Loucy (cell line): ENCODE measurements at regions not wholly inside any gene's neighbourhood (a gene's known extent, or its start where the extent isn't known, plus 50 kb on each side); places are given as distances from the start of the nearest gene placed in this dataset.

Experiments
- H2AFZ ChIP-seq: fragments of 200-600 bp; sonication (generic); 2 replicates; pipeline ENCODE4 v1.6.0; 2016; ENCODE audit warnings: antibody characterized with exemption, mild to moderate bottlenecking, low read length, moderate library complexity
- H3F3A ChIP-seq: fragments of 200-600 bp; 2 replicates; pipeline ENCODE4 v1.6.0; 2016; ENCODE audit warnings: antibody characterized with exemption, low read depth, mild to moderate bottlenecking
- H3K27me3 ChIP-seq: fragments of 200-600 bp; sonication (generic); 2 replicates; pipeline ENCODE4 v1.6.1; 2014; ENCODE audit warnings: low read length, mild to moderate bottlenecking; ENCODE audit not compliant: insufficient read depth, poor library complexity, severe bottlenecking
- H3K36me3 ChIP-seq: fragments of 200-600 bp; sonication (generic); 2 replicates; pipeline ENCODE4 v1.6.1; 2016; ENCODE audit warnings: low read length; ENCODE audit not compliant: insufficient read depth
- H3K4me1 ChIP-seq: fragments of 200-600 bp; sonication (generic); 2 replicates; pipeline ENCODE4 v1.5.1; 2014; ENCODE audit warnings: low read length, mild to moderate bottlenecking; ENCODE audit not compliant: insufficient read depth, poor library complexity, severe bottlenecking
- H3K4me2 ChIP-seq: fragments of 200-600 bp; sonication (generic); 2 replicates; pipeline ENCODE4 v1.6.0; 2014; ENCODE audit warnings: antibody characterized with exemption, low read length, low read depth, mild to moderate bottlenecking; ENCODE audit not compliant: poor library complexity, severe bottlenecking
- H3K4me3 ChIP-seq: fragments of 200-600 bp; sonication (generic); 2 replicates; pipeline ENCODE4 v1.5.1; 2014; ENCODE audit warnings: low read length, mild to moderate bottlenecking, mixed read lengths; ENCODE audit not compliant: poor library complexity, severe bottlenecking
- H3K79me2 ChIP-seq: fragments of 200-600 bp; sonication (generic); 2 replicates; pipeline ENCODE4 v1.6.1; 2014; ENCODE audit warnings: low read length; ENCODE audit not compliant: insufficient read depth
- H3K9ac ChIP-seq: fragments of 200-600 bp; sonication (generic); 2 replicates; pipeline ENCODE4 v1.6.0; 2014; ENCODE audit warnings: mild to moderate bottlenecking, low read depth, low read length, moderate library complexity; ENCODE audit not compliant: poor library complexity, severe bottlenecking
- H3K9me2 ChIP-seq: fragments of 200-600 bp; sonication (generic); replicated peaks from 2 replicates; pipeline ENCODE4 v1.6.1; 2016; ENCODE audit warnings: low read depth, low read length, mixed read lengths
- H3K9me3 ChIP-seq: fragments of 200-600 bp; sonication (generic); 2 replicates; pipeline ENCODE4 v1.6.1; 2014; ENCODE audit warnings: mild to moderate bottlenecking, antibody characterized with exemption, low read length, low read depth; ENCODE audit not compliant: insufficient read depth
- H4K20me1 ChIP-seq: fragments of 200-600 bp; sonication (generic); 2 replicates; pipeline ENCODE4 v1.6.0; 2014; ENCODE audit warnings: antibody characterized with exemption, low read length, mild to moderate bottlenecking; ENCODE audit not compliant: insufficient read depth, poor library complexity, severe bottlenecking
- EZH2phosphoT487 ChIP-seq: fragments of 200-600 bp; IDR thresholded peaks from 2 replicates; pipeline ENCODE4 v1.6.1; 2018; ENCODE audit warnings: antibody characterized with exemption, mild to moderate bottlenecking, moderate library complexity, borderline replicate concordance
- TF ChIP-seq, protein P1 (sequence below): fragments of 200-600 bp; sonication (generic); conservative IDR thresholded peaks from 2 replicates; pipeline ENCODE4 v1.5.1; 2014; ENCODE audit warnings: mild to moderate bottlenecking, antibody characterized with exemption, low read length

DNA sequence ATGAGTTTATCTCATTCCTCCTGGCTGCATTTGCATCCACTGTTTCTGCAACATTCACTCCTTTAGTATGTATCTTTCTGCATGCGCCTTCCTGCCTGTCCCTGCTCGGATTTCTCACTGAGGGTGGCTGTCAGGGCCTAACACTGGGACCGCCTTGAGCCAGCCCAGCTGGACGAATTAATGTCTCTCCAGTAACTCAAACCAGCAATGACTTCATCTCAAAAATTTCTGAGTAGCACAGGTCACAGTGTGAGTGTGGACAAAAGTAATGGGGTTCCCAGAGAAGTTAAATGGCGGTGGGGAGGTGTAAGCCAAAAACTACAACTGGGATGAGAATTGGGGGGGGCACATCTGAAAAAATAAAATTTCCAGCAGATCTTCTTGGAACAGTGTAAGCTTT, 444.0 kb upstream of the MGMT start:
- no peaks in the 10 kb centered on the region for H3K79me2 ChIP-seq
- H3K36me3 ChIP-seq: no peaks in the 10 kb centered on the region
- no peaks in the 10 kb centered on the region for H4K20me1 ChIP-seq
- TF ChIP-seq, protein P1, sequence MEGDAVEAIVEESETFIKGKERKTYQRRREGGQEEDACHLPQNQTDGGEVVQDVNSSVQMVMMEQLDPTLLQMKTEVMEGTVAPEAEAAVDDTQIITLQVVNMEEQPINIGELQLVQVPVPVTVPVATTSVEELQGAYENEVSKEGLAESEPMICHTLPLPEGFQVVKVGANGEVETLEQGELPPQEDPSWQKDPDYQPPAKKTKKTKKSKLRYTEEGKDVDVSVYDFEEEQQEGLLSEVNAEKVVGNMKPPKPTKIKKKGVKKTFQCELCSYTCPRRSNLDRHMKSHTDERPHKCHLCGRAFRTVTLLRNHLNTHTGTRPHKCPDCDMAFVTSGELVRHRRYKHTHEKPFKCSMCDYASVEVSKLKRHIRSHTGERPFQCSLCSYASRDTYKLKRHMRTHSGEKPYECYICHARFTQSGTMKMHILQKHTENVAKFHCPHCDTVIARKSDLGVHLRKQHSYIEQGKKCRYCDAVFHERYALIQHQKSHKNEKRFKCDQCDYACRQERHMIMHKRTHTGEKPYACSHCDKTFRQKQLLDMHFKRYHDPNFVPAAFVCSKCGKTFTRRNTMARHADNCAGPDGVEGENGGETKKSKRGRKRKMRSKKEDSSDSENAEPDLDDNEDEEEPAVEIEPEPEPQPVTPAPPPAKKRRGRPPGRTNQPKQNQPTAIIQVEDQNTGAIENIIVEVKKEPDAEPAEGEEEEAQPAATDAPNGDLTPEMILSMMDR: no peak
- TF ChIP-seq EZH2phosphoT487: no peak
- no peaks in the 10 kb centered on the region for H3F3A ChIP-seq
- H3K9me3 ChIP-seq: no peaks in the 10 kb centered on the region
- H2AFZ ChIP-seq: no peak overlapping the region
- H3K9ac ChIP-seq: no peak overlapping the region
- H3K4me1 ChIP-seq: peaks cover 3% of the 10 kb centered on the region
- H3K4me2 ChIP-seq: no peak overlapping the region
- no peaks in the 10 kb centered on the region for H3K27me3 ChIP-seq
- no peak overlapping the region for H3K4me3 ChIP-seq
- no peaks in the 10 kb centered on the region for H3K9me2 ChIP-seq

DNA sequence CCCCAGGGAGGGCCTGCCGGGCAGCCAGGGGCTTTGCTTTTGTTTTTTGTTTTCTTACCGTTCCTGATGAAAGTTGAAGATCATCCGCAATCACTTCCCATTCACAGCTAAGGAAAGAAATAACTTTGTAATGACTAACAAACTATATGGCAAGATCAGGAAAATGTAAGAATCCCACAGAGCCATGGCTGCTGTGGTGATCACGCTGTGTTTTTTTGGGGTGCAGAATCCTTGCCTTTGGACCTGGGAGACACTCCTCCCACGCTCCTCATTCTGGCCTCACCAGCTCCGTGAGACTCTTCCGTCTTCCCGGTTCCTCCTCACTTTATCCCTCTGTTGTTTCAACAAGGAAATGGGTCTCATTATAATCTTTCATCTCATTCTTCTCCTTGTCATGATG, 443.0 kb upstream of the MGMT start:
- Histone ChIP-seq H2AFZ (no peak overlapping the region), H3K9me3 (no peaks in the 10 kb centered on the region), H3K4me3 (no peak overlapping the region), H3K36me3 (no peaks in the 10 kb centered on the region), H3F3A (no peaks in the 10 kb centered on the region), H3K27me3 (no peaks in the 10 kb centered on the region), H3K79me2 (no peaks in the 10 kb centered on the region), H3K4me2 (no peak overlapping the region), H3K9ac (no peak overlapping the region), H3K9me2 (no peaks in the 10 kb centered on the region), H4K20me1 (no peaks in the 10 kb centered on the region), H3K4me1 (peaks cover 5% of the 10 kb centered on the region)
- TF ChIP-seq, protein P1: no peak
- no peak for TF ChIP-seq EZH2phosphoT487

DNA sequence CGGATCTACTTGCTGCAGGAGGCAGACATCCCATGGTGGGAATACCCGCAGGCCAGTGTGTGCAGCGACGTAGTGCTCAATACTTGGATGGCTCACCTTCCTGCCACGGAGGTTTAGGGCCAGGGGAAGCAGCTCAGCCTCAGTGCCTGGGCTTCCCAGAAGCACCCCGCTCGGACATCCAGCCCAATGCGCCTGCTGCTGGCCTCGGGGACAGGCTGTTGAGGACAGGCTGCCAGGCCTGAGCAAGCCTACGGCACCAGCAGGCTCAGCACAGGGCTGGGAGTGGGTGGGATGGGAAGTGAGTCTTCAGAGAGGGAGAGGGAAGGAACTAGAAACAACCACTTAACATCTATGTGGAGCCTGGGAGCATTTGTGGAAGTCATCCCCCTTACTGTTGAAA, 441.3 kb upstream of the MGMT start:
- TF ChIP-seq EZH2phosphoT487: no peak
- Histone ChIP-seq H3K4me3 (no peak overlapping the region), H4K20me1 (no peaks in the 10 kb centered on the region), H3K27me3 (no peaks in the 10 kb centered on the region), H2AFZ (no peak overlapping the region), H3K4me2 (no peak overlapping the region), H3K36me3 (no peaks in the 10 kb centered on the region), H3K9me2 (no peaks in the 10 kb centered on the region), H3K79me2 (no peaks in the 10 kb centered on the region), H3K9ac (no peak overlapping the region), H3K9me3 (no peaks in the 10 kb centered on the region), H3F3A (no peaks in the 10 kb centered on the region), H3K4me1 (peaks cover 11% of the 10 kb centered on the region)

DNA sequence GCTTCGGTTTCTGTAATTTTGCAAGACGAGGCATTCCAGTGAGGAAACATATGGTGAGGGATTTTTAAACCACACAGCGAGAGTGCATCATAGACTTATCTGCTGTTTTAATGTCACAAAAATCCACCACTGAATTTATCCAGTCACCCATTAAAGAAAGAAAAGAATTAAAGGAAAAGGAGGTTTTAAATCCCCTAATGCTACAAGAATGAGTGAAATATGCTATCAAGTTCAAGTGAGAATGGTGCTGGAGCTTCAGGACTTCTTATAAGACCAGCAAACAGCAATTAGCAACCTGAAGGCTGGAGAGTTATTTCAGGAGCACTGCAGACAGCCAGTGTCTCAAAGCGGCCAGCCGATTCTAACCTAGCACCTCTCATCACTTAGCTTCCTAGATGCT, 439.1 kb upstream of the MGMT start:
- Histone ChIP-seq H3F3A (no peaks in the 10 kb centered on the region), H3K4me2 (no peak overlapping the region), H3K4me1 (peaks cover 30% of the 10 kb centered on the region), H3K27me3 (no peaks in the 10 kb centered on the region), H3K9me3 (no peaks in the 10 kb centered on the region), H3K79me2 (peaks cover 7% of the 10 kb centered on the region; the same call in 1 of the 2 replicates), H2AFZ (no peak overlapping the region), H3K9me2 (no peaks in the 10 kb centered on the region), H3K4me3 (no peak overlapping the region), H4K20me1 (no peaks in the 10 kb centered on the region), H3K9ac (no peak overlapping the region), H3K36me3 (no peaks in the 10 kb centered on the region)
- TF ChIP-seq, protein P1: no peak
- no peak for TF ChIP-seq EZH2phosphoT487
